GM23338 (cell line): ENCODE measurements at regions not wholly inside any gene's neighbourhood (a gene's known extent, or its start where the extent isn't known, plus 50 kb on each side); places are given as distances from the start of the nearest gene placed in this dataset.

ENCODE experiments used
- ATAC-seq: fragments of 200-7000 bp; cut with Tn5 transposase; 3 replicates; pipeline ENCODE4 v1.9.1; 2020
- DNase-seq: peaks from one replicate; pipeline ENCODE4 v3.0.0-alpha.2; 2015; ENCODE audit warnings: low spot score
- H2AFZ ChIP-seq: fragments of 200-600 bp; sonication (generic); 2 replicates; pipeline ENCODE4 v1.8.0; 2016; ENCODE audit warnings: antibody characterized with exemption, mild to moderate bottlenecking, moderate library complexity
- H3F3A ChIP-seq: fragments of 200-600 bp; sonication (generic); replicated peaks from 2 replicates; pipeline ENCODE4 v1.8.0; 2017; ENCODE audit warnings: antibody characterized with exemption, mixed run types, low read depth
- H3K27ac ChIP-seq: fragments of 200-600 bp; sonication (generic); 2 replicates; pipeline ENCODE4 v1.6.1; 2016; ENCODE audit warnings: low read depth
- H3K27me3 ChIP-seq: fragments of 200-600 bp; sonication (generic); 2 replicates; pipeline ENCODE4 v1.8.0; 2016; ENCODE audit warnings: mild to moderate bottlenecking, mixed run types, moderate library complexity; ENCODE audit not compliant: insufficient read depth
- H3K36me3 ChIP-seq: fragments of 200-600 bp; sonication (generic); 2 replicates; pipeline ENCODE4 v1.8.0; 2016; ENCODE audit warnings: mild to moderate bottlenecking; ENCODE audit not compliant: insufficient read depth
- H3K4me1 ChIP-seq: fragments of 200-600 bp; sonication (generic); 2 replicates; pipeline ENCODE4 v1.8.0; 2016; ENCODE audit warnings: mild to moderate bottlenecking, moderate library complexity; ENCODE audit not compliant: insufficient read depth
- H3K4me2 ChIP-seq: fragments of 200-600 bp; sonication (generic); 2 replicates; pipeline ENCODE4 v1.7.1; 2017; ENCODE audit warnings: mixed run types
- H3K4me3 ChIP-seq: fragments of 200-600 bp; sonication (generic); 2 replicates; pipeline ENCODE4 v1.6.1; 2016; ENCODE audit warnings: mixed run types
- H3K79me2 ChIP-seq: fragments of 200-600 bp; sonication (generic); replicated peaks from 2 replicates; pipeline ENCODE4 v1.8.0; 2017; ENCODE audit warnings: mild to moderate bottlenecking; ENCODE audit not compliant: insufficient read depth
- H3K9me2 ChIP-seq: fragments of 200-600 bp; sonication (generic); 2 replicates; pipeline ENCODE4 v1.8.0; 2017; ENCODE audit not compliant: insufficient read depth
- H4K20me1 ChIP-seq: fragments of 200-600 bp; sonication (generic); replicated peaks from 2 replicates; pipeline ENCODE4 v1.8.0; 2017; ENCODE audit warnings: mild to moderate bottlenecking; ENCODE audit not compliant: insufficient read depth
- H3K27ac Mint-ChIP-seq: 2 replicates; pipeline ENCODE4 v1.8.0; 2020; ENCODE audit warnings: inconsistent platforms, mild to moderate bottlenecking, moderate library complexity, mixed read lengths
- H3K27me3 Mint-ChIP-seq: 3 replicates; pipeline ENCODE4 v1.8.0; 2022; ENCODE audit warnings: low read depth, mild to moderate bottlenecking, moderate library complexity, mixed read lengths, inconsistent platforms; ENCODE audit not compliant: insufficient read depth, poor library complexity
- H3K36me3 Mint-ChIP-seq: 3 replicates; pipeline ENCODE4 v1.8.0; 2021; ENCODE audit warnings: low read depth, mild to moderate bottlenecking, inconsistent platforms, moderate library complexity, mixed read lengths
- H3K4me1 Mint-ChIP-seq: 3 replicates; pipeline ENCODE4 v1.8.0; 2020; ENCODE audit warnings: mild to moderate bottlenecking, inconsistent platforms, mixed read lengths
- H3K4me3 Mint-ChIP-seq: 3 replicates; pipeline ENCODE4 v1.8.0; 2021; ENCODE audit warnings: moderate library complexity, mild to moderate bottlenecking, inconsistent platforms, mixed read lengths
- H3K9me3 Mint-ChIP-seq: 3 replicates; pipeline ENCODE4 v1.8.0; 2020; ENCODE audit warnings: moderate library complexity, mild to moderate bottlenecking, inconsistent platforms, mixed read lengths
- CREB1 ChIP-seq: fragments of 250-450 bp; sonication (Bioruptor Pico); IDR thresholded peaks from 2 replicates; pipeline ENCODE4 v1.5.0; 2020; ENCODE audit warnings: low read depth, mild to moderate bottlenecking, moderate library complexity
- EZH2 ChIP-seq: fragments of 200-600 bp; sonication (generic); IDR thresholded peaks from one replicate; pipeline ENCODE4 v1.8.0; 2017; ENCODE audit warnings: antibody characterized with exemption, mild to moderate bottlenecking, low read depth; ENCODE audit not compliant: unreplicated experiment
- EZH2phosphoT487 ChIP-seq: fragments of 200-600 bp; sonication (generic); IDR thresholded peaks from one replicate; pipeline ENCODE4 v1.8.1; 2018; ENCODE audit warnings: antibody characterized with exemption; ENCODE audit not compliant: unreplicated experiment
- JUNB ChIP-seq: IDR thresholded peaks from one replicate; pipeline ENCODE4 v1.6.1; 2016; ENCODE audit warnings: antibody characterized with exemption; ENCODE audit not compliant: unreplicated experiment
- NANOG ChIP-seq: IDR thresholded peaks from 2 replicates; pipeline ENCODE4 v1.6.1; 2016; ENCODE audit warnings: antibody characterized with exemption, borderline replicate concordance
- POLR2AphosphoS5 ChIP-seq: IDR thresholded peaks from 2 replicates; pipeline ENCODE4 v1.6.1; 2016; ENCODE audit warnings: antibody characterized with exemption, low read depth
- REST ChIP-seq: IDR thresholded peaks from one replicate; pipeline ENCODE4 v1.6.1; 2018; ENCODE audit warnings: antibody characterized with exemption; ENCODE audit not compliant: unreplicated experiment
- STAT1 ChIP-seq: IDR thresholded peaks from one replicate; pipeline ENCODE4 v1.6.1; 2016; ENCODE audit warnings: antibody characterized with exemption; ENCODE audit not compliant: unreplicated experiment
- ZNF114 ChIP-seq: fragments of 250-450 bp; sonication (Bioruptor Pico); IDR thresholded peaks from 2 replicates; pipeline ENCODE4 v1.5.0; 2020; ENCODE audit warnings: mild to moderate bottlenecking, moderate library complexity
- ZNF331 ChIP-seq: fragments of 250-450 bp; sonication (Bioruptor Pico); IDR thresholded peaks from 2 replicates; pipeline ENCODE4 v1.5.0; 2020; ENCODE audit warnings: low read depth, mild to moderate bottlenecking, moderate library complexity
- ZNF462 ChIP-seq: fragments of 250-450 bp; sonication (Bioruptor Pico); IDR thresholded peaks from 2 replicates; pipeline ENCODE4 v1.5.0; 2020; ENCODE audit warnings: mild to moderate bottlenecking, moderate library complexity
- TF ChIP-seq, protein P1 (sequence below): IDR thresholded peaks from 2 replicates; pipeline ENCODE4 v1.6.1; 2016; ENCODE audit warnings: antibody characterized with exemption

DNA sequence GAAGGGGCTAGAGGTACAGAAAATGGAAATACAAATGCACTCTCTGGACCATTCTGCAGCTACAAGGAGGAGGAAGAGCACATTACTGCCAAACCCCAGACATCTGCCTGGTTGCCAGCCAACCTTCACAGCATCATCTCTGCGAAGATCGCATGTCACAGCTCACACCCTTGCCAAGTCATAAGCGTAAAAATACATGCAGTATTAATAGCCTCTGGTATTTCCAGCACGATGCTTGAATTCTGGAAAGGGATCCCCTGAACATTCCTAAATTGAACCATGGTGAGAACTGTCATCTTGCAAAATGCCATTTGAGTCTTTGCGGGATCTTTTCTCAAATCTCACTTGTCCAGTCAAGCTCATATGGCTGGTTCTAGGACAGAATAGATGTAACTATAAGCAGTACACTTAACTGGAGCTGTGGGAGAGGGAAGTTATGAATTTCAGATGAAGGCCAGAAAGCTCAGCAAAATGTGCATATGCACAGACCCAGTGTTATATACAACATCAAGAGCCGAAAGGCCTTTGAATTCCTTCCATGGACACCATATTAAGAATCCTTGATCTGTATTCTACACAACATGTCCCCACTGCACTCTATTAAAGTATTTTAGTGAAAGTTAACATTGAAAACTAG, 211.6 kb downstream of the DUSP6 start (continued):
- TF ChIP-seq NANOG: no peak
- TF ChIP-seq, protein P1, sequence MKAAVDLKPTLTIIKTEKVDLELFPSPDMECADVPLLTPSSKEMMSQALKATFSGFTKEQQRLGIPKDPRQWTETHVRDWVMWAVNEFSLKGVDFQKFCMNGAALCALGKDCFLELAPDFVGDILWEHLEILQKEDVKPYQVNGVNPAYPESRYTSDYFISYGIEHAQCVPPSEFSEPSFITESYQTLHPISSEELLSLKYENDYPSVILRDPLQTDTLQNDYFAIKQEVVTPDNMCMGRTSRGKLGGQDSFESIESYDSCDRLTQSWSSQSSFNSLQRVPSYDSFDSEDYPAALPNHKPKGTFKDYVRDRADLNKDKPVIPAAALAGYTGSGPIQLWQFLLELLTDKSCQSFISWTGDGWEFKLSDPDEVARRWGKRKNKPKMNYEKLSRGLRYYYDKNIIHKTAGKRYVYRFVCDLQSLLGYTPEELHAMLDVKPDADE: no peak

DNA sequence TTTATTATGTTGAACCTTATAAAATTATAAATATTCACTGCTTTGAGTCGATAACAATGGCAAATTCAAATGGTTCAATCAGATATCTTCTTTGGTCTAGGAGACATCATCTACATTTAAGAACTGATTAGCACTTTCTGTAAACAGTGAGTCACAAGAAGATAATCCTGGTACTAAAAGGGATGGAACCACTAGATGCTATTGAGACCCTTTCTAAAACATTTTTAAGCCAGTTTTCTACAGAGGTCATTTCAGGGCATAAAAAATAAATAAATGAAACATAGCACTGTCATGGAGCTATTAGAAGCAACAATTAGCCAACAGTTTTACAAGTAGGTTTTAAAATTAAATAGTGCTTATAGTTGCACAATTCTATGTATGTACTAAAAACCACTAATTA, 212.2 kb downstream of the DUSP6 start:
- peaks cover 4% of the 10 kb centered on the region for H3K4me1 Mint-ChIP-seq
- ATAC-seq: no peak
- no peak for DNase-seq
- H3F3A ChIP-seq: no peaks in the 10 kb centered on the region
- no peaks in the 10 kb centered on the region for H3K27me3 ChIP-seq
- no peaks in the 10 kb centered on the region for H3K4me1 ChIP-seq
- H3K4me3 Mint-ChIP-seq: no peak overlapping the region
- H3K9me2 ChIP-seq: no peaks in the 10 kb centered on the region
- H3K4me3 ChIP-seq: no peak overlapping the region
- H3K9me3 Mint-ChIP-seq: no peaks in the 10 kb centered on the region
- no peaks in the 10 kb centered on the region for H3K79me2 ChIP-seq
- no peak overlapping the region for H2AFZ ChIP-seq
- H3K36me3 ChIP-seq: no peaks in the 10 kb centered on the region
- H3K27ac Mint-ChIP-seq: no peak overlapping the region
- no peaks in the 10 kb centered on the region for H3K27me3 Mint-ChIP-seq
- no peaks in the 10 kb centered on the region for H4K20me1 ChIP-seq
- no peak overlapping the region for H3K27ac ChIP-seq
- no peak overlapping the region for H3K4me2 ChIP-seq
- H3K36me3 Mint-ChIP-seq: no peaks in the 10 kb centered on the region
- TF ChIP-seq EZH2phosphoT487 (no peak), ZNF331 (CRISPR knock-in tag) (no peak), REST (no peak), ZNF462 (CRISPR knock-in tag) (no peak), CREB1 (CRISPR knock-in tag) (no peak), NANOG (no peak), EZH2 (no peak), ZNF114 (CRISPR knock-in tag) (no peak), STAT1 (no peak), JUNB (no peak), POLR2AphosphoS5 (no peak)
- TF ChIP-seq, protein P1: no peak
